IPS DF 19.7 (cell line): ENCODE measurements at regions not wholly inside any gene's neighbourhood (a gene's known extent, or its start where the extent isn't known, plus 50 kb on each side); places are given as distances from the start of the nearest gene placed in this dataset.
"Not testable (repeated sequence)": the region's sequence is repeated elsewhere in the genome, so short reads cannot be mapped to it uniquely, and the experiment has no call there.

Experiments used
- DNase-seq: peaks from one replicate; pipeline ENCODE4 v3.0.0-alpha.2; 2013; ENCODE audit warnings: low read depth, low spot score

- DNase-seq, result not testable (repeated sequence)
Measured at GRCh38 chr14:48266201-48266600, 590.8 kb upstream of the MDGA2 start.

- no peak for DNase-seq
Measured at GRCh38 chr14:48261436-48261835, 586.0 kb upstream of the MDGA2 start.

GRCh38 chr14:48260394-48261295, 585.2 kb upstream of the MDGA2 start:
- peak; percentile 45 for DNase-seq

DNA sequence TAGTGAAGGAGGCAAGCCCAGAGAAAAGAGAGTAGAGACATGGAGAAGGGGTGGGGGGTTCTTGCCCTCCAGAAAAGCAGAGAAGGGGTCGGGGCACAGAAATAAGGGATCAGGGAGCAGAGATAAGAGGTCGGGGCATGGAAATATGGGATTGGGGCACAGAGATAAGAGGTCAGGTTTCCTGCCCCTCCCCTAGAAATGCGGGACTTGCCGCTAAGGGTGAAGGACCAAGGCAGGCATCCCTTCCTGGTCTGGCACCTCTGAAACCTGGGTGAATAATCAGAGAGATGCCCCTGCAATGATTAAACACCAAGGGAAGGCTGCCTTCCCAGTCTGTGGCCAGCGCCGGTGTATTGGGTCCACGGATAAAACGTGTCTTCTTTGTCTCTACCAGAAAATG, 584.5 kb upstream of the MDGA2 start:
- DNase-seq, result not testable (repeated sequence)

DNA sequence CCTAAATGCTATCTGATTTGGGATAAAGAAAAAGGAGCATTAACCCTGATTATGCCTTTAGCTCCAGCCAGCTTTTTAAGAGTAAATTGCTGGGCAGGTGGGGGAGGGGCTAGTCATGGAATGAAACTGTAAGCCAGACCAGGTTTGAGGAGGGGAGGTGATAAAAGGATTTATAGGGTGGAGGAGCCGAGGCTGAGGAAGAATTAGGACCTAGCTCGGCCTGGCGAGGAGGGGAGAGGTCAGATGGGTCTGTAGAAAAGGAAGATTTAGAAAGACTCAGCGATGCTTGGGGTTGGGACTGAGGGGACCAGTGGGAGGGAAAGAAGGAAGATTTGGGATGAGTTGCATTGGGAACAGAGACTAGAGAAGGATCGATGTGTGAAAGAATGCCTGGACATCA, 583.8 kb upstream of the MDGA2 start:
- not testable (repeated sequence) for DNase-seq

- DNase-seq, result not testable (repeated sequence)
Measured at GRCh38 chr14:48258703-48259102, 583.3 kb upstream of the MDGA2 start.

GRCh38 chr14:48253020-48253419, 577.6 kb upstream of the MDGA2 start:
- no peak for DNase-seq

DNA sequence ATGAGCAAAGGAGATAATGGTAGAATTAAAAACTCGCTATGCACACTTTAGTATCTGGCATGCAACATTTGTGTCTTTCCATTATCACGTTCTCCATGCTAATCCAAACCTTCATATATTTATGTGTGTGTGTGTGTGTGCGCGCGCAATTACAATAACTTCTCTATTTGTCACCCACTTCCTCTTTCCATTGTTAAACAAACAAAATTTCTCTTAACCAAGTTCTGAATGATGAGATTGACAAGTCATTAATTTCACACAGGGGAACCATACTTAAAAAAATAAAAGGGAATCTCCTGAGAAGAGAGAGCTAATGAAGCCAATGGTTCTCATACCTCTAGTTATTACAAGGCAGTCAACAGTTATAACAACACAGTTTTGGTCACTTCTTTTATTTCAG, 575.9 kb upstream of the MDGA2 start:
- DNase-seq, result no peak

- no peak for DNase-seq
Measured at GRCh38 chr14:48250575-48250974, 575.2 kb upstream of the MDGA2 start.

- no peak for DNase-seq
Measured at GRCh38 chr14:48247977-48248376, 572.6 kb upstream of the MDGA2 start.

DNA sequence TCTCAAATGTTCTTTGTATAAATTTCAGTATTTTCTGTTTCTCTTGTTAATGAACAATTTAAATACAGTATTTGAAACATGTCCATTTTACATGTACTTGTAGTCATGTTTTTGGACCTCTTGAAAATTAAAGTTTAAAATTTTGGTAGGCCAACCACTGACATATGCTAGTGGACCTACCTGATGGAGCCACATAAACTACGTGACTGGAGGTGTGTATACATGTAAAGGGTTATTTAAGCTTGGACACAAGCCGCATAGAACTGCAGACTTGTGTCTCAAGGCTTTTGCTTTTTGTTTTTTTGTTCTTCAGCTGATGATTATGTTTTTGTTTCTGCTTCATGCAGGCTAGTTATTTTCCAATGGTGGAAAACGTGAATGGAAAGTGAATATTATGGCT, 568.5 kb upstream of the MDGA2 start:
- no peak for DNase-seq

DNA sequence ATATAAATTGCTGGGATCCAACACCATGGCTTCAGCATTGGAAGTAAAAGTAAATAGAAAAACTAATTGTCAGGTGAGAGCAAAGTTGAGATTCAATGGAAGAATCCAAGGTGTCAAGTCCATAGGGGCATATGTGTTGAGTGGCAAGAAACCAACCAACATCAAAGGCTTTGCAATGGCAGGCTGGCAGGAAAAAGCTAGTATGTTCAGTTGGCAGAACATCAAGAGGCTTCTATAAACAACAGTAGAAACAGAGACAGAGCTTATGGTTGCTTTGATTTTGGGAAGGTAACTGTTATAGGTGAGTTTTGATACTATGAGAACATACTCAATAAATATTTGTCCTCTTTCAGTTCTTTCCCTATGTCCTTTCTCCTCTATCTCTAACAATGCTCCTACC, 553.7 kb upstream of the MDGA2 start:
- no peak for DNase-seq

GRCh38 chr14:48193893-48194292, 518.5 kb upstream of the MDGA2 start:
- DNase-seq, result no peak

GRCh38 chr14:48149624-48150023, 474.2 kb upstream of the MDGA2 start:
- not testable (repeated sequence) for DNase-seq

- DNase-seq, result no peak
Measured at GRCh38 chr14:48140804-48141203, 465.4 kb upstream of the MDGA2 start.

DNA sequence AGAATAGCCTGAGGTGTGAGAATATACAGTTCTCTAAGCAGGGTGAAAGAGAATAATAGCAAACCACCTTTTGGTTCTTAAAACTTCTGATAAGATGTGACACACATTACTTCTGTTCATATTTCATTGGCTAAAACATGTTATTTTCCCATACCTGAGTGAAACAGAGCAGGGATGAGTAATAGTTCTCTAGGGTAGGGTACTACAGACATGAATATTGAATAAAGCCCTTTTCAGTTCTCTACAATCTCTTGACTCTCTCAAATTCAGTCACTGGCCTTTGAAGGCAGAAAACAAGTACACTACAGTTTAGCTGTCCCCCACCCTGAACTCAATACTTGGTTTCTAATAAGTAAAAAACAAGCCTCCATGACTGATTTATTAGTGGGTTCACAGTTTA, 454.1 kb upstream of the MDGA2 start:
- no peak for DNase-seq

GRCh38 chr14:48127674-48128073, 452.3 kb upstream of the MDGA2 start:
- DNase-seq, result no peak

- no peak for DNase-seq
Measured at GRCh38 chr14:48125654-48126053, 450.2 kb upstream of the MDGA2 start.

- DNase-seq, result no peak
Measured at GRCh38 chr14:48113713-48114112, 438.3 kb upstream of the MDGA2 start.

GRCh38 chr14:48111151-48111550, 435.7 kb upstream of the MDGA2 start:
- DNase-seq, result no peak

DNA sequence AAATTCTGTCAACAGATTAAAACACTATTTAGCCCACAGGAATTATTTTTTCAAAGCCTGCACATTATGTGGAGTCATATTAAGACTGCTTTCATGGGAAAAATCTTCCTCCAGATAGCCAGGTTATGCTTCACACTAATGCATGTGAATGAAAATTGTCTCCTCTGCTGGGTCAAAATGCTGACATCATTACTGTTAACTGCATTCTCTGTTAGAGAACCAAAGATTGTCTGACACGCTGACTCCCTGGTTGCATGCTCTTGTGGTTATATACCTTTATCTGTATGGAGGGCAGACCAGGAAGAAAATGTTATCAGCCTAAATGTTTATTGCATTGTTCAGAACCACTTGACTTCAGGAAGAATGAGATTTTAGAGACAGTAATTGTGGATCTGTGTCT, 432.2 kb upstream of the MDGA2 start:
- no peak for DNase-seq

DNA sequence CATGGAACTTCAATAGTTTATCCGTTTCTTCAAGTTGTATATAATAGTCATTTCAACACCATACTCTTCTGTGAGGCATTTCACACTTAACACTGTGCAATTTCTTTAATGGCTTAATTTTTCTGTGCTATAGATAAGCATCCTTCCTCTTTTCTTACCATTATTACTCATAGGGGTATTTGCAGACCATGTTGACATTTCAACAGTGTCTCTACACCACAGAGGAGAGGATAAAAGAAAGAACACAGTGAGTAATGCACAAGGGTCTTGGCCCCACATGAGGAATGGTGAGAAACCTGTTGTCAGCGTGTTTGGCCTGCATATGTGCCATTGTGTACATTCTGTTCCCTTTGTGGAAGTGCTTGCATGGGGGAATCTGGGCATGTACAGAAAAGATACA, 421.5 kb upstream of the MDGA2 start:
- no peak for DNase-seq

- DNase-seq, result no peak
Measured at GRCh38 chr14:48086516-48086915, 411.1 kb upstream of the MDGA2 start.

DNA sequence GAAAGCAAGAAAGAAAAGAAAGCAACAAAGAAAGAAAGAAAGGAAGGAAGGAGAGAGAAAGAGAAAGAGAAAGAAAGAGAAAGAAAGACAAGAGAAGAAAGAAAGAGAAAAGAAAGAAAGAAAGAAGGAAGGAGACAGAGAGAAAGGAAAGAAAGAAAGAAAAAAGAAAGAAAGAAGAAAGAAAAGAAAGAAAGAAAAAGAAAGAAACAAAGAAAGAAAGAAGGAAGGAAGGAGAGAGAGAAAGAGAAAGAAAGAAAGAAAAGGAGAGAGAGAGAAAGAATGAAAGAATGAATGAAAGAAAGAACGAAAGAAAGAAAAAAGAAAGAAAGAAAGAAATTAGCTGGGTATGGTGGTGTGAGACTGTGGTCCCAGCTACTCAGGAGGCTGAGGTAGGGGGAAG, 400.1 kb upstream of the MDGA2 start:
- no peak for DNase-seq
